ENCODE measurements at regions not wholly inside any gene's neighbourhood (a gene's known extent, or its start where the extent isn't known, plus 50 kb on each side); places are given as distances from the start of the nearest gene placed in this dataset.

GRCh38 chr6:138618168-138618567, 118.9 kb upstream of the NHSL1 start:
- TF ChIP-seq ZNF331 (CRISPR knock-in tag; IDR thresholded peaks at IDR 0.05; ENCODE audit: low read depth) (no peak), POLR2AphosphoS5 (IDR thresholded peaks at IDR 0.05; ENCODE audit: low read depth) (no peak), CTCF (conservative IDR thresholded peaks at IDR 0.05; ENCODE audit: low read depth in 2 of 2) (no peak)

Measured in GM23338 (cell line).